GM12874 (cell line): ENCODE measurements at regions not wholly inside any gene's neighbourhood (a gene's known extent, or its start where the extent isn't known, plus 50 kb on each side); places are given as distances from the start of the nearest gene placed in this dataset.

Experiments
- CTCF ChIP-seq: IDR thresholded peaks from 2 replicates; pipeline ENCODE4 v1.5.1; 2011; ENCODE audit warnings: low read depth, mild to moderate bottlenecking, control low read depth, low read length, moderate library complexity; ENCODE audit not compliant: insufficient read depth

- no peak for TF ChIP-seq CTCF
Observed at GRCh38 chrX:20742106-20742505, 475.4 kb upstream of the RPS6KA3 start.

- TF ChIP-seq CTCF: no peak
Observed at GRCh38 chrX:20740443-20740842, 473.7 kb upstream of the RPS6KA3 start.

- TF ChIP-seq CTCF: no peak
Observed at GRCh38 chrX:20739038-20739745, 472.5 kb upstream of the RPS6KA3 start.

- no peak for TF ChIP-seq CTCF
Observed at GRCh38 chrX:20729416-20729815, 462.7 kb upstream of the RPS6KA3 start.

- TF ChIP-seq CTCF: no peak
Observed at GRCh38 chrX:20727447-20727846, 460.7 kb upstream of the RPS6KA3 start.

GRCh38 chrX:20720954-20721626, 454.4 kb upstream of the RPS6KA3 start:
- TF ChIP-seq CTCF: no peak

GRCh38 chrX:20718592-20719380, 452.1 kb upstream of the RPS6KA3 start:
- no peak for TF ChIP-seq CTCF
